ENCODE measurements at regions not wholly inside any gene's neighbourhood (a gene's known extent, or its start where the extent isn't known, plus 50 kb on each side); places are given as distances from the start of the nearest gene placed in this dataset.
"Not testable (repeated sequence)": the region's sequence is repeated elsewhere in the genome, so short reads cannot be mapped to it uniquely, and the experiment has no call there.

DNA sequence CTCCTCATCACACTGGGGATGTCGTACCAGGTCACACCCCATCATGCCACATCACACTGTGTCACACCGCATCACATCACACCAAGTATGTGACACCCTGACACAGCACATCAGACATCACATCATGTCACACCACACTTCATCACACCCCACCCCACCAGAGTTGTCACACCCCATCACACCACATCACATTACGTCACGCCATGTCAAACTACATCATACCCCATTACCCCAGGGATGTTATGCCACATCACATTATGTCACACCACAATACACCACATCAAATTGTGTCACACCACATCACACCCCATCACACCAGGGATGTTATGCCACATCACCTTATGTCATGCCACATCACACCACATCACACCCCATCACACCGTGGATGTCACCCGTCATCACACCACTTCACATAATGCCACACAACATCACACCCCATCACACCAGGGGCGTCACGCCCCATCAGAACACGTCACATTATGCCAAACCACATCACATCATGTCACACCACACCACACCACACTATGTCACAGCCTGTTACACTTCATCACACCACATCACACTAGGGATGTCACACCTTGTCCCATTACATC lies 133.6 kb downstream of the TMEM121 start:
- intact Hi-C loops (cut with DNase I, micrococcal nuclease), result no loop called here
- TF ChIP-seq, protein P1, sequence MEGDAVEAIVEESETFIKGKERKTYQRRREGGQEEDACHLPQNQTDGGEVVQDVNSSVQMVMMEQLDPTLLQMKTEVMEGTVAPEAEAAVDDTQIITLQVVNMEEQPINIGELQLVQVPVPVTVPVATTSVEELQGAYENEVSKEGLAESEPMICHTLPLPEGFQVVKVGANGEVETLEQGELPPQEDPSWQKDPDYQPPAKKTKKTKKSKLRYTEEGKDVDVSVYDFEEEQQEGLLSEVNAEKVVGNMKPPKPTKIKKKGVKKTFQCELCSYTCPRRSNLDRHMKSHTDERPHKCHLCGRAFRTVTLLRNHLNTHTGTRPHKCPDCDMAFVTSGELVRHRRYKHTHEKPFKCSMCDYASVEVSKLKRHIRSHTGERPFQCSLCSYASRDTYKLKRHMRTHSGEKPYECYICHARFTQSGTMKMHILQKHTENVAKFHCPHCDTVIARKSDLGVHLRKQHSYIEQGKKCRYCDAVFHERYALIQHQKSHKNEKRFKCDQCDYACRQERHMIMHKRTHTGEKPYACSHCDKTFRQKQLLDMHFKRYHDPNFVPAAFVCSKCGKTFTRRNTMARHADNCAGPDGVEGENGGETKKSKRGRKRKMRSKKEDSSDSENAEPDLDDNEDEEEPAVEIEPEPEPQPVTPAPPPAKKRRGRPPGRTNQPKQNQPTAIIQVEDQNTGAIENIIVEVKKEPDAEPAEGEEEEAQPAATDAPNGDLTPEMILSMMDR (IDR thresholded peaks at IDR 0.05), result no peak
- Histone ChIP-seq H3K4me3 (no peak overlapping the region), H3K4me1 (ENCODE audit: low read depth) (no peaks in the 10 kb centered on the region), H3K36me3 (ENCODE audit: low read depth) (no peaks in the 10 kb centered on the region), H3K9me3 (peaks cover 5% of the 10 kb centered on the region)
- ATAC-seq (no peak), DNase-seq (no peak)

- ATAC-seq (no peak), DNase-seq (no peak)
- Histone ChIP-seq H3K4me1 (ENCODE audit: low read depth) (no peaks in the 10 kb centered on the region), H3K36me3 (ENCODE audit: low read depth) (no peaks in the 10 kb centered on the region), H3K9me3 (peaks cover 5% of the 10 kb centered on the region), H3K4me3 (no peak overlapping the region)
- intact Hi-C loops (cut with DNase I, micrococcal nuclease), result no loop called here
- TF ChIP-seq, protein P1 (IDR thresholded peaks at IDR 0.05), result no peak
These were observed 134.6 kb downstream of the TMEM121 start for GRCh38 chr14:105660816-105661531.

DNA sequence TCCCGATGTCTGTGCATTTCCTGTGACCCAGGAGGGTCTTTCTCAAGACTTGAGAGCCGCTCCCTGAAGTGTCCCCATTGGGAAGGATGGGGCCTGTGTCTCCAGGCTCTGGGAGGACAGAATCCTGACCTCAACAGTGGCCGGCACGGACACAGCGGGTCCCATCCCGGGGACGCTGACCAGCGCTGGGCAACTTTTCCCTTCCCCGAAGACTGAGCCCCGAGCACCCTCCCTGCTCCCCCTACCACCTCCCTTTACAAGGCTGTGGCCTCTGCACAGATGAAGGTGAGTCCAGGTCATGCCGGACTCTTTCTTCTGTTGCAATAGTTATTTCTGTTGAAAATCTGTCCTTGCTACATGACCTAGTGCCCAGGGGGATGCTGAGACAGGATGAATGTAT lies 135.7 kb downstream of the TMEM121 start:
- DNase-seq; H3K36me3 ChIP-seq (ENCODE audit: low read depth); H3K4me3 ChIP-seq; ATAC-seq; H3K9me3 ChIP-seq; H3K4me1 ChIP-seq (ENCODE audit: low read depth); intact Hi-C loops (cut with DNase I, micrococcal nuclease): not testable (repeated sequence)

- H3K4me3 ChIP-seq; ATAC-seq; H3K4me1 ChIP-seq (ENCODE audit: low read depth); H3K36me3 ChIP-seq (ENCODE audit: low read depth); intact Hi-C loops (cut with DNase I, micrococcal nuclease); DNase-seq; H3K9me3 ChIP-seq: not testable (repeated sequence)
These were observed 136.2 kb downstream of the TMEM121 start for GRCh38 chr14:105662592-105662991.

DNA sequence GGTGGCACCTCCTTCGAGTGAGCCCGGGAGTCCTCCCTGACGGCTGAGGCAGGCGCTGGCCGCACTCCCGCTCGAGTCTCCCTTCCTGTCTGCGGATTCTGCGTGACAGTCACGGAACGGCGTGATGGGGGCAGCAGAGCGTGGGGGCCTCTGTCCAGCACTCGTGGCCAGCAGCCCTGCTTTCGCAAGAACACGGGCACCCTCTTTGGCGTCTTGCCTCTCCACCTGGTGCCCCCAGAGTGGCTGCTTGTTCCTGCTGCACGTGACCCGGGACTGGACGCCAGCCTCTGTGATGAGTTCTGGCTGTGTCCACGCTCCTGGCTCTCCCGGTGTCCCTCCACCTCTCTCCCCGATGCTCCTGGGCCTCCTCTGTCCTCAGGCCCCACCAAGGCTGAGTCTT lies 136.9 kb downstream of the TMEM121 start:
- intact Hi-C loops (cut with DNase I, micrococcal nuclease), result not testable (repeated sequence)

DNA sequence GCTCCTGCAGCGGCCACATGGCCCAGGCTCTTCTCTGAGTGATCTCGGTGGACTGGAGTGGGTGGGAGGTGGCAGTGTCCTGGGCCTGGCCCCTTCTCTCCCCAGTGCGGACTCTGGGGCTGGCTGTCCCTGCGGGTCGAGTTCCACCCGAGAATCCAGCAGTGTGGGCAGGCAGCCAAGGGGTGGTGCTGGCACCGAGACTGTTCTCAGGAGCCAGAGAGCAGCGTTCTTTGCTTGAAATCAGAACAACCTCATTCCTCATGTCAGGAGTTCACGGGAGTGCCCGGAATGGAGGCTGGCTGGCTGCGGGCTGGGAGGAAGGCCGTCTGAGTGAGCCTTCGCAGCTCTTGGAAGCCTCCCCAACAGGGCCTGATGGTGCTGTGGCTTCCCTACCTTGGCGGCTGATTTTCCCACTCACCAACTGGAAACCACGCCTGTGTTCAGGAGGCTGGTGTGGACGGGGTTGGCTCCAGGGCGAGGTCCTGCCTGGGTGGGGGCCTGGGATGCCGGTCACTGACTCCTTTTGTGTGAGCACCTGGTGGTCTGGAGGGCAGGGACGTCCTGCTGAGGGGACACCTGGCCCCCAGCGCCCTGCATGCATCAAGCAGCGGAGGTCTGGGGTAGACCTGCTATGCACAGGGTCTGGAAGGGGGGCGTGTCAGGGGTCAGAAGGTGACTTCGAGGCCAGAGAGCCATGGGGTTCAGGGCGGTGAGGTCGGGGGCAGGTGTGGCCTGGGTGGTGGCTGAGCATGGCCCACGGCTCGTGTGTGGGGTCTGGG lies 137.6 kb downstream of the TMEM121 start:
- H3K36me3 ChIP-seq (ENCODE audit: low read depth); H3K4me1 ChIP-seq (ENCODE audit: low read depth); H3K9me3 ChIP-seq; H3K4me3 ChIP-seq; intact Hi-C loops (cut with DNase I, micrococcal nuclease); ATAC-seq: not testable (repeated sequence)
- DNase-seq, result peak in 1 of 3 donors; percentile 41

More for the DNA sequence above, 136.9 kb downstream of the TMEM121 start:
- not testable (repeated sequence) for DNase-seq; H3K4me1 ChIP-seq (ENCODE audit: low read depth); ATAC-seq; H3K9me3 ChIP-seq; H3K36me3 ChIP-seq (ENCODE audit: low read depth); H3K4me3 ChIP-seq

GRCh38 chr14:105664691-105665090 lies 138.3 kb downstream of the TMEM121 start:
- Histone ChIP-seq H3K4me1 (ENCODE audit: low read depth) (no peaks in the 10 kb centered on the region), H3K36me3 (ENCODE audit: low read depth) (no peaks in the 10 kb centered on the region), H3K9me3 (no peaks in the 10 kb centered on the region), H3K4me3 (no peak overlapping the region)
- TF ChIP-seq, protein P1 (IDR thresholded peaks at IDR 0.05), result no peak
- intact Hi-C loops (cut with DNase I, micrococcal nuclease), result no loop called here
- ATAC-seq (peak; percentile 9), DNase-seq (no peak)

Measured in mucosa of descending colon (tissue), 3 donors.